ENCODE measurements at regions not wholly inside any gene's neighbourhood (a gene's known extent, or its start where the extent isn't known, plus 50 kb on each side); places are given as distances from the start of the nearest gene placed in this dataset.

DNA sequence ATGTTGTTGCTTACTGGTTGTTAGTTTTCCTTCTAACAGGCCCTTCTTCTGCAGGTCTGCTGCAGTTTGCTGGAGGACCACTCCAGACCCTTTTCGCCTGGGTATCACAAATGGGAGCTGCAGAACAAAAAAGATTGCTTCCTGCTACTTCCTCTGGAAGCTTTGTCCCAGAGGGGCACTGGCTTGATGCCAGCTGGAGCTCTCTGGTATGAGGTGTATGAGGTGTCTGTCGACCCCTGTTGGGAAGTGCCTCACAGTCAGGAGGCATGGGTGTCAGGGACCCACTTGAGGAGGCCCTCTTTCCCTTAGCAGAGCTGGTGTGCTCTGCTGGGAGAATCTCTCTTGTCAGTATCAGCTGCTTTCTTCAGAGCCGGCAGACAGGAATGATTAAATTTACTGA, 127.4 kb upstream of the EDA2R start:
- TF ChIP-seq POLR2A (IDR thresholded peaks at IDR 0.05), result no peak
- TF ChIP-seq, protein P1, sequence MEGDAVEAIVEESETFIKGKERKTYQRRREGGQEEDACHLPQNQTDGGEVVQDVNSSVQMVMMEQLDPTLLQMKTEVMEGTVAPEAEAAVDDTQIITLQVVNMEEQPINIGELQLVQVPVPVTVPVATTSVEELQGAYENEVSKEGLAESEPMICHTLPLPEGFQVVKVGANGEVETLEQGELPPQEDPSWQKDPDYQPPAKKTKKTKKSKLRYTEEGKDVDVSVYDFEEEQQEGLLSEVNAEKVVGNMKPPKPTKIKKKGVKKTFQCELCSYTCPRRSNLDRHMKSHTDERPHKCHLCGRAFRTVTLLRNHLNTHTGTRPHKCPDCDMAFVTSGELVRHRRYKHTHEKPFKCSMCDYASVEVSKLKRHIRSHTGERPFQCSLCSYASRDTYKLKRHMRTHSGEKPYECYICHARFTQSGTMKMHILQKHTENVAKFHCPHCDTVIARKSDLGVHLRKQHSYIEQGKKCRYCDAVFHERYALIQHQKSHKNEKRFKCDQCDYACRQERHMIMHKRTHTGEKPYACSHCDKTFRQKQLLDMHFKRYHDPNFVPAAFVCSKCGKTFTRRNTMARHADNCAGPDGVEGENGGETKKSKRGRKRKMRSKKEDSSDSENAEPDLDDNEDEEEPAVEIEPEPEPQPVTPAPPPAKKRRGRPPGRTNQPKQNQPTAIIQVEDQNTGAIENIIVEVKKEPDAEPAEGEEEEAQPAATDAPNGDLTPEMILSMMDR (IDR thresholded peaks at IDR 0.05), result no peak
